ENCODE measurements at regions not wholly inside any gene's neighbourhood (a gene's known extent, or its start where the extent isn't known, plus 50 kb on each side); places are given as distances from the start of the nearest gene placed in this dataset.
A peak's percentile ranks its signal among the peaks of the same experiment; 100 is the strongest.

DNA sequence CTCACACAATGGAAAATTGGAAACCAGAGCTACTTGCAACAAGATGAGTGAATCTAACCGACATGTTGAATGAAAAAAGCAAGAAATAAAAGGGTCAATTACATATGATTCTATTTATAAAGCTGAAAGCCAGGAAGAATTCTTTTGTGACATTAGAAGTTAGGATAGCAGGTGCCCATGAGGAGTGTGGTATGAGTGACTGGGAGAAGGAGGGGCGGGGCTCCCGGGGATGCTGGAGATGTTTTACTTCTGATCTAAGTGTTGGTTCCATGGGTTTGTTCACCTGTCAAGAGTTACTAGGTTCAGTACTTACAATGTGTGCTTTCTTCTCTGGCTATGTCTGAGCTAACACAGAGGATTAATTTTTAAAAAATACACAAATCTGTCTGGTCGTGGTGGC lies 60.8 kb downstream of the NSMCE3 start:
- no peak for DNase-seq

DNA sequence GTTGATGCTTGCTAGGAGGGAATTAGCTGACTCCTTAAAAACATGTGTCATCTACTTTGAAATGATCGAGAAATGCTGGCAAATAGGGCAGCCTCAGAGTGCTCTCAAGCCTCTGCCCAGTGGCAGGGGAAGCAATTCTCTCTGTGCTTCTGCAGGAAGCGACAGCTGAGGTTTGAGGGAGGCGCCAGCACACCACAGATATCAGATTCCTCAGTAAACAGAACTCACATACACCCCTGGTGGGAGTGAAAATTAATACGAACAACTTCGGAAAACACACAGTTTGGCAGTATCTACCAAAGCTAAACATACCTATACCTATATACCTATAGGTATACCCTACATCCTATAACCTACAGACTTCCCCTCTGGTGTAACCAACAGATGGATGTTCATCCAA lies 61.3 kb downstream of the NSMCE3 start:
- peak; percentile 28 for DNase-seq

DNA sequence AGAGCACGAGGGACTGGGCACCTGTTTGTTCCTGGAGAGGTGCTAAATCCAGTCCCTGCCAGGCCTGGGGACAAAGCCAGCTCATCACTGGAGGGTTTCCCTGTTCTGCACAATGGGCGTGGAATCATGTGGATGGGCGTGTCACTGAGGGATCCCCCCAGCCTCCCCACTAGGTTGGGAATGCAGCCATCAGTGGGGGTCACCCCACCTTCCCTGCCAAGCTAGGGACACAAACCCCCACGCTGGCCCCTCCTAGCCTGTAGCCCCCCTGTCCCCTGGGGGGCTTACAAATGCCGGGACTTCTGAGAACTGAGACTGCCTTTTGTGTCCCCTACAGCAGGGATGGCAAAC lies 61.9 kb downstream of the NSMCE3 start:
- no peak for DNase-seq

DNA sequence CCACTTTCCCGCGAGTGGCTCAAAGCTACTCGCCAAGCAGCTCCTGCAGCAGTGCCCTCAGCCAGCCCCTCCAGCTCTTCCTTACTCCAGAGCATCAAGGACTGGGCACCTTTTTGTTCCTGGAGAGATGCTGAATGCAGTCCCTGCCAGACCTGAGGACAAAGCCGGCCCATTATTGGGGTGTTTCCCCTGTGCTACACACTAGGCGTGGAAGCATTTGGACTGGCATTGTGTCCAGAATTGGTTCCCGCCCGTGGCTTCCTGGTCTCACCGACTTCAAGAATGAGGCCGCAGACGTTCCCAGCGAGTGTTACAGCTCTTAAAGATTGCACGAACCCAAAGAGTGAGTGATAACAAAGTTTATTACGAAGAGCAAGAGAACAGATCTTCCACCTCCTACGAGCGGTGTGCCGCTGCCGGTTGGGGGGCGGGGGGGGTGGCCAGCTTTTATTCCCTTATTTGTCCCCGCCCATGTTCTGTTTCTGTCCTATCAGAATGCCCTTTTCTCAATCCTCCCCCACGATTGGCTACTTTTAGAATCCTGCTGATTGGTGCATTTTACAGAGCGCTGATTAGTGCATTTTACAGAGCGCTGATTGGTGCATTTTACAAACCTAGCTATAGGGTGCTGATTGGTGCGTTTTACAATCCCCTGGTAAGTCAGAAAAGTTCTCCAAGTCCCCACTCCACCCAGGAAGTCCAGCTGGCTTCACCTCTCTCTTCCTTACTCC lies 62.4 kb downstream of the NSMCE3 start:
- no peak for DNase-seq

DNA sequence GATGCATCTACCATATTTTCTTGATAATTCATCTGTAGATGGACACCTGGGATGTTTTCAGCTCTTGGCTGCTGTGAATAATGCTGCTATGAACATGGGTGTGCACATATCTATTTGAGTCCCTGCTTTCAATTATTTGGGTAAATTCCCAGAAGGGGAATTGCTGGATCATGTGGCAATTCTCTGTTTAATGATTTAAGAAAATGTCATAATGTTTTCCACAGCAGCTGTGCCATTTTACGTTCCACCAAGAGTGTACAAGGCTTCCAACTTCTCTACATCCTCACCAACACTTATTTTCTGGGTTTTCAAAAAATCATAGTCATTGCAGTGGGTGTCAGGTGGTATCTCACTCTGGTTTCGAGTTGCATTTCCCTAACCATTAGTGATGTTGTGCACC lies 64.4 kb downstream of the NSMCE3 start:
- no peak for DNase-seq

DNA sequence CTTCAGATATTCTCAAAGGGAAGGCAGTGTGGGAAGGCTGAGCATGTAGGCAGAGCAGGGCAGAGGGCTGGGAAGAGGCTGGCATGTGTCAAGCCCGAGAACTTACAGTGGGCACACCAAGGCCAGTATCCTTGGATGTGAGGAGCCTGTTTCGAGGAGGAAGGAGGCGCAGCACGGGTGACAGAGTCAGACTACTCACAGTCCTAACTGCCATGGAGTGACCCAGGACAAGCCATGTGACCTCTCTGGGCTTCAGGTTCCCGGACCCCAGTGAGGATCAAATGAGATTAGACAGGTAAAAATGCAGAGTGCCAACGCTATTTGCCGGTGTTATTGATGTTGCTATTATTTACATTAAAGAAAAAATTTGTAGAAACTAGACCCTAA lies 65.3 kb downstream of the NSMCE3 start:
- DNase-seq = no peak

DNA sequence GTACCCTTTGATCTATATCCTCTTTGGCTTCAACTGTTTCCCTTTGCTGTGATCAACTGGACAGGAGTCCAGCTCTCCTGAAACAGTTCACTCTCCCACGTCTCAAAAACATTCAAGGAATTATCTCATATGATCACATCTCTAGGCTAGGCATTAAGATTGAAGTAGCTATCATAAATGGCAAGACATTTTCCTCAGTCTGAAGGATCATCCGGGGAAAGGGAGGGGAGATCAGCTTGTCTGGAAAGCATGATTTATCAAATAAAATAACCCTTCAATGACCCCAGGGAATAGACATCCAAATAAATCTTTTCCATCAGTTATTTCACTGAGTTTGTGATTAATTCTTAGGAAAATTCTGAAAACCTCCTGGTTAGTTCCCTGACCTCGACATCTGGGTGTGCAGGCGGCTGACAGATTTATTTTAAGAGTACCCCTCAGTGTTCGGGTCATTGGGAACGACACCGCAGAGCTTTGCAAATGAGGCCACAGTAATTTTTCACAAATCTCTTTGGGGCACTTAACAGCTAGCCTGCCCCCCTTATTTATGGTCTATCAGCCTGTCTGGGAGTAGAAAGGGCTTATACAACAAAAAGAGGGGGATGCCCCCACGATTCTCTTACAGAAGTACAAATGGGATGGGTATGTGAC lies 65.8 kb downstream of the NSMCE3 start:
- no peak for DNase-seq

DNA sequence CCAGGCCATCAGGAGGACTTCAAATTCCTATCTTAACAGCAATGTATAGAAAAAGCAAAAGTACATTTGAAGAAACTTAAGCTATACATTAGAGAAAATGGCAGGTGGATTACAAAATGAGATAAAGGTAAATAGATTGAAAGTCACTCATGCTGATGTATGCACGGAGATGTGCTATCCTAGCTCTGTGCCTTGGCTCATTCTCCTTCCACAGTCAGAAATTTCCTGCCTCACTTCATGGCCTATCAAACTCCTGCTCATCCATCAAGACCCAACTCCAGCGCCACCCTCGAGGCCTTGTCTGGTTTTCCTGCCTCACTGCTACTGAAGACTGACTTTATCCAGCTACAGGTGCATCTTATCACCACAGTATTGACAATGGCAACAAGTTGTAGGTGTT lies 72.9 kb downstream of the NSMCE3 start:
- DNase-seq = no peak

DNA sequence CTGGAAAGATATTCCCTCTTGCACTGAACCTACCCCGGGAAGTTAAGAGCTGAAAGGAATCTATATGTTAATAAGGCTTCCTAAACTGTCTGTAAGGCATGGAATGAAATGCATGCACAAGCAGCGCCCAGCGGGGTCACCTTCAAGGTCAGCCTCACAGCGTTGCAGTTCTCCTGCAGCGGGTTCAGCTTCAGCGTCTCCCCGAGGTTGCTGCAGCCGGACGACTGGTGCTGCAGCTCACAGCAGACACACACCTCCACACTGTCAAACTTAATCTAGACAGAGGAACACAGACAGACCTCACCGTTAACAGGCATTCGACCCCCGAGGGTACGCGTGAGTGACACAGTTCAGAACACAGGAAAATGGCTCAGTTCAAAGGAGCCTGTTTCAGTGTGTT lies 73.3 kb downstream of the NSMCE3 start:
- no peak for DNase-seq

DNA sequence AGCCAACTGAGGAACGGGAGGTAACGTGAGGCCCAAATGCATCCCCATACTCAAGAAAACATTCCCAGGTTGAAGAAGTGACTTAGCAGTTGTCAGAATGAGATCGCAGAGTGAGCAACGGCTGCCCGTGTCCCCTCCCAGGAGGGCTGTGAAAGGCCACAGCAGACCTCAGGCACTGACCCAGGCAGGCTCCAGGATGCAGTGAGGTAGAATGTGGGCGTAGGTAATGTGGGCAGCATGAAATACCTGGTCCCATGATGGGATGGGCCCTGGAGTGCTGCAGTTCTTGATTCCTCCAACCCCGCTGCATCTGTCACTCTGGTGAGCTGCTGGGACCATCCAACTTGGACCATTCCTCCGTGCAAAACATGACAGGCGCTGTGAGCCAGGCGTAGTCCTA lies 74.8 kb downstream of the NSMCE3 start:
- DNase-seq = no peak

DNA sequence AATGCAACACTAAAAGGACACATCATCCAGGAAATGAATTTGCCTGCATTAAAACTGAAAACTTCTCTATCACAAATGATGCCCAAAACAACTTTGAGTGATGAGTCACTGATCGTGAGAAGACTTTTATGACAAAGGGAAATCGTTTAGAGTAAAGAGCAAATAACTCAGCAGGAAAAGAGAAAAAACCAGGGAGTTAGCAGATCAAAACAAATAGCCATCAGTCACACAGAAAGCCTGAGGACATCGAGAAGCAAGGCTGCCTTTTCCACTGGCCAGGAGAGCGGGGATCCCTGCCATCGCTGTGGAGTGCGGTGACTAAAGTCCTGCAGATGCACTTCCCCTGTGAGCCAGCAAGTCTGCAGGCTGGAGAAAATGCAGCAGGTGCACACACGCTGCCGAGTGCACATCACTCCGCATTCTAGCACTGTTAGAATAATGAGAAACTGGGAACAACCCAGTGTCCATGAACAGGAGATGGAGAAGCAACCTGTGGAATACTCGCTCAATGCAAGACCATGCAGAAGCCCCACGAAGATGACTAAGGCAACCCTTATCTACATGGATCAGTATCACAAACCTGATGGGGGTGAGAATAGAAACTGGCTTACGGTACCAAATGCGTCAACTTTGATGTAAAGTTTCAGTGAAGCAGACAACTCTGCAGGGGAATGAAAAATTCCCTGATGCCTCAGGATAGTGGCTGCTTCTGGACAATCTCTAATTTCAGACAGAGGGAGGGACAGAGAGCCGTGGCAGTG lies 86.4 kb downstream of the NSMCE3 start:
- no peak for DNase-seq

DNA sequence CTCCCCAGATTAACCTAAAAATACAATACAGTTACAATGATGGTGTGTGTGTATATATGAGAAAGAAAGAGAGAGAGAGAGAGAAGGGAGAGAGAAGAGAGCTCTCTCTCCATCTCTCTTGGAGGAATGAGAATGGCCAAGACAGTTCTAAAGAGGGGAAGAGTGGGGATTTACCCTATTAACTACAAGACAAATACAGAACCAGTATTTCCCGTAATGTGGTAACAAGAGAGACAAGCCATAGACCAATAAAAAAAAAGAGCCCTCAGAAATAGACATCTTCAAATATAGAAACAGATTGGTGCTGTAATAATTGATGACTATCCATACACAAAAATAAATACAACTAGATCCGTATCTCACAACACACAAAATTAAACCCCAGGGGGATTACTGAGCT lies 87.0 kb downstream of the NSMCE3 start:
- DNase-seq = no peak

DNA sequence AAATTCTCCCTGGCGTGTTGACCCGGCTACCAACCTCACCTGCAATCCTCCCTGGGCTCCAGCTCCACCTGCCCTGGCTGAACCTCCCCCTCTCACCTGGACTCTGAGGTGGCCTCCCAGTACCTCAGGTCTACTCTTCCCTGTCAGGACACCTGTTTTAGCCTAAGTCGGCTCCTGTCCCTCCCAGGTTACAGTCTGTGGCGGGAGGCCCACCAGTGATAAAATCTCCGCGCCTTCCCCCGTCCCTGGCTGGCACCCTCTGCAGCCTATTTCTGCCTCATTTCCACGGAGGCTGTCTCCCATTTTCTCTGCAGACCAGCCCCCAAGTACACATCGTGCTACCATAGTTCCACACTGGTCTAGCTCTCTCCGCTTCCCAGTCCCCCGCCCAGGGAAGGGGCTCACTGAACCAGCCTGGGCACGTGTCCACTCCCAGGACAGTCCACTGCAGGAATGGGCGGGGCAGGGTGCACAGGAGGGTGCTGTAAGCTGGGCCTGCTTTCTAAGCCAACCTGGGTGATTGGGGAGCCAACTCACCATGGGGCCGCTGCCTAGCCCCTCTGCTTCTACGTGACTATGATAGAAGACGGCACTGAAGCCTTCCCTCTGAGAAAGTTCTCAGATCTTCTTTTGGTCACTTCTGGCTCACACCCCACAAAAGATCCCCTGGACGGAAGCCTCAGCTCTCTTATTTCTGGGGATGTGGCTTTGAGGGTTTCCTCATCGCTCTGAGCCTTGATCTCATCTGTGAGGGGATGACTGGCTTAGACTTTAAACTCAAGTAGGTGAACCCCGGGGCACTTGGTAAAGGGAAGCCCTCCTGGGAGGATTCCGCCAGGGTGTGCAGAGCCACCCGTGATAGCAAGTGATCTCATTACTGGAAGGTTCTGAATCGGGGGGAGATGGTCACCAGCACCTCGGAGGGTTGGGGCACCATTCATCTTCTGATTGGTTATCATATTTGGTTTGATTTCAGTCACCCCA lies 96.6 kb downstream of the NSMCE3 start:
- no peak for DNase-seq

DNA sequence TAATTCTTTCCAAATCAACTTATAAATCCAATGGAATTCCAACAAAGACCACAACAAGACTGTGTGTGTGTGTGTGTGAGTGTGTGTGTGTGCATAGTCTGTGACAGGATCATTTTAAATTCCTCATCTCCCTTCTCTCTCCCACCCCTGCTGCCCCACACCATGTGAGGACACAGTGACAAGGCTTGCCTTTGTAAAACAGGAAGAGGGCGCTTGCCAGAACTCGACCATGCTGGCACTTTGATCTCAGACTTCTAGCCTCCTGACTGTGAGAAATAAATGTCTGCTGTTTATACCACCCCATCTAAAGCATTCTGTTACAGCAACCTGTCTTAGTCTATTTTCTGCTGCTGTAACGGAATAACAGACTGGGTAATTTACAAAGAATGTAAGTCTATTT lies 99.1 kb downstream of the NSMCE3 start:
- DNase-seq = no peak

Measured in NCI-H187 treated with DMSO at 0.1 percent for 48 hours (cell line).